ENCODE measurements at regions not wholly inside any gene's neighbourhood (a gene's known extent, or its start where the extent isn't known, plus 50 kb on each side); places are given as distances from the start of the nearest gene placed in this dataset.
"Not testable (repeated sequence)": the region's sequence is repeated elsewhere in the genome, so short reads cannot be mapped to it uniquely, and the experiment has no call there.

DNA sequence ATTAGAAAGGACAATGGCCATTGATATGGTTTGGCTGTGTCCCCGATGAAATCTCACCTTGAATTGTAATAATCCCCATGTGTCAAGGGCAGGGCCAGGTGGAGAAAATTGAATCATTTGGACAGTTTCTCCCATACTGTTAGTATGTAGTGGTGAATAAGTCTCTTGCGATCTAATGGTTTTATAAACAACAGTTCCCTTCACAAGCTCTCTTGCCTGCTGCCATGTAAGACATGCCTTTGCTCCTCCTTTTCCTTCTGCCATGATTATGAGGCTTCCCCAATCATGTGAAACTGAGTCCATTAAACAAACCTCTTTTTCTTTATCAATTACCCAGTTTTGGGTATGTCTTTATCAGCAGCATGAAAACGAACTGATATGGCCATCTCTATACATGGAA is 302.7 kb downstream of the SFMBT2 start:
- no peak for DNase-seq (ENCODE audit: extremely low spot score)
- TF ChIP-seq, protein P1, sequence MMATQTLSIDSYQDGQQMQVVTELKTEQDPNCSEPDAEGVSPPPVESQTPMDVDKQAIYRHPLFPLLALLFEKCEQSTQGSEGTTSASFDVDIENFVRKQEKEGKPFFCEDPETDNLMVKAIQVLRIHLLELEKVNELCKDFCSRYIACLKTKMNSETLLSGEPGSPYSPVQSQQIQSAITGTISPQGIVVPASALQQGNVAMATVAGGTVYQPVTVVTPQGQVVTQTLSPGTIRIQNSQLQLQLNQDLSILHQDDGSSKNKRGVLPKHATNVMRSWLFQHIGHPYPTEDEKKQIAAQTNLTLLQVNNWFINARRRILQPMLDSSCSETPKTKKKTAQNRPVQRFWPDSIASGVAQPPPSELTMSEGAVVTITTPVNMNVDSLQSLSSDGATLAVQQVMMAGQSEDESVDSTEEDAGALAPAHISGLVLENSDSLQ (IDR thresholded peaks at IDR 0.05): no peak
- TF ChIP-seq NFRKB (IDR thresholded peaks at IDR 0.05) (no peak), CTBP1 (IDR thresholded peaks at IDR 0.05; ENCODE audit: borderline replicate concordance) (no peak), L3MBTL2 (conservative IDR thresholded peaks at IDR 0.05) (no peak), HDGF (IDR thresholded peaks at IDR 0.05; ENCODE audit: borderline replicate concordance) (no peak), SUZ12 (IDR thresholded peaks at IDR 0.05) (no peak), ELF4 (IDR thresholded peaks at IDR 0.05) (no peak), TARDBP (IDR thresholded peaks at IDR 0.05) (no peak), FOXM1 (IDR thresholded peaks at IDR 0.05; ENCODE audit: borderline replicate concordance) (no peak), FOXA1 (IDR thresholded peaks at IDR 0.05) (no peak), LEF1 (IDR thresholded peaks at IDR 0.05; ENCODE audit: borderline replicate concordance) (no peak), ARNT (IDR thresholded peaks at IDR 0.05) (no peak), SP1 (IDR thresholded peaks at IDR 0.05) (no peak), FOXK2 (IDR thresholded peaks at IDR 0.05) (no peak), BHLHE40 (IDR thresholded peaks at IDR 0.05; ENCODE audit: borderline replicate concordance) (no peak), ZNF384 (IDR thresholded peaks at IDR 0.05) (no peak)
- ChIA-PET CTCF (no interaction called here), POLR2A (no interaction called here)

DNA sequence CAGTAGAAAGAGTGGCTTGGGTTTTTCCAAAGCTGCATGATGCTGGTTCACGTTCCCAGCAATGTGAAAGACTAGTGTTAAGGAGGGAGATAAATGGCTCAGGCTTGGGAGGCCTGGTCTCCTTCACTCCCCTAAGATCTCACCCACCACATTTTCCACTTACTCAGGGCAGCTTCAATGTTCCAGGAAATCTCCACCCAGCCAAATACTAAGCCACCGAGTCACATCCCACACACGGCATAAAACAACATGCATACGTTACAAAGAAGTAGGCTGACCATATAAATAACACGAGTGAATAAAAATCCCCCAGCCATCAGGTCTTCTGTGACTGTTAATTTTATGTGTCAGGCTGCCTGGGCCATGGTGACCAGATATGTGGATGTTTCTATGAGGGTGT is 303.5 kb downstream of the SFMBT2 start:
- no peak for DNase-seq (ENCODE audit: extremely low spot score)
- ChIA-PET POLR2A (no interaction called here), CTCF (no interaction called here)
- TF ChIP-seq SUZ12 (IDR thresholded peaks at IDR 0.05) (no peak), ELF4 (IDR thresholded peaks at IDR 0.05) (no peak), BHLHE40 (IDR thresholded peaks at IDR 0.05; ENCODE audit: borderline replicate concordance) (no peak)

DNA sequence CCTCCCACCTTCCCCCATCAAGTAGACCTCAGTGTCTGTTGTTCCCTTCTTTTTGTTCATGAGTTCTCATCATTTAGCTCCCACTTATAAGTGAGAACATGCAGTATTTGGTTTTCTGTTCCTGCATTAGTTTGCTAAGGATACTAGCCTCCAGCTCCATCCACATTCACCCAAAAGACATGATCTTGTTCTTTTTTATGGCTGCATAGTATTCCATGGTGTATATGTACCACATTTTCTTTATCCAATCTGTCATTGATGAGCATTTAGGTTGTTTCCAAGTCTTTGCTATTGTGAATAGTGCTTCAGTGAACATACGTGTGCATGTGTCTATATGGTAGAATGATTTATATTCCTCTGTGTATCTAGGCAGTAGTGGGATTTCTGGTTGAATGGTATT is 306.5 kb downstream of the SFMBT2 start:
- CTCF ChIA-PET; DNase-seq (ENCODE audit: extremely low spot score); POLR2A ChIA-PET: not testable (repeated sequence)

- no peak for DNase-seq (ENCODE audit: extremely low spot score)
- TF ChIP-seq NFRKB (IDR thresholded peaks at IDR 0.05) (no peak), SP1 (IDR thresholded peaks at IDR 0.05) (no peak), FOXM1 (IDR thresholded peaks at IDR 0.05; ENCODE audit: borderline replicate concordance) (no peak), CTBP1 (IDR thresholded peaks at IDR 0.05; ENCODE audit: borderline replicate concordance) (no peak)
- ChIA-PET CTCF (no interaction called here), POLR2A (no interaction called here)
Measured at GRCh38 chr10:7102557-7103349, 308.1 kb downstream of the SFMBT2 start.

- DNase-seq (ENCODE audit: extremely low spot score): no peak
- ChIA-PET POLR2A (interaction anchor here (0.6 kb wide), 1 partner anchor 52 kb away, joined by 3 read pairs; no protein-coding TSS in a partner anchor), CTCF (no interaction called here)
- TF ChIP-seq TARDBP (IDR thresholded peaks at IDR 0.05) (no peak), LEF1 (IDR thresholded peaks at IDR 0.05; ENCODE audit: borderline replicate concordance) (no peak), ZNF384 (IDR thresholded peaks at IDR 0.05) (no peak), BHLHE40 (IDR thresholded peaks at IDR 0.05; ENCODE audit: borderline replicate concordance) (no peak), SP1 (IDR thresholded peaks at IDR 0.05) (no peak), SUZ12 (IDR thresholded peaks at IDR 0.05) (no peak), FOXK2 (IDR thresholded peaks at IDR 0.05) (no peak), L3MBTL2 (conservative IDR thresholded peaks at IDR 0.05) (no peak), FOXM1 (IDR thresholded peaks at IDR 0.05; ENCODE audit: borderline replicate concordance) (no peak), ELF4 (IDR thresholded peaks at IDR 0.05) (no peak), FOXA1 (IDR thresholded peaks at IDR 0.05) (no peak), HDGF (IDR thresholded peaks at IDR 0.05; ENCODE audit: borderline replicate concordance) (no peak), NFRKB (IDR thresholded peaks at IDR 0.05) (no peak), CTBP1 (IDR thresholded peaks at IDR 0.05; ENCODE audit: borderline replicate concordance) (no peak), ARNT (IDR thresholded peaks at IDR 0.05) (no peak)
- TF ChIP-seq, protein P1 (IDR thresholded peaks at IDR 0.05): no peak
Measured at GRCh38 chr10:7102084-7102483, 308.8 kb downstream of the SFMBT2 start.

DNA sequence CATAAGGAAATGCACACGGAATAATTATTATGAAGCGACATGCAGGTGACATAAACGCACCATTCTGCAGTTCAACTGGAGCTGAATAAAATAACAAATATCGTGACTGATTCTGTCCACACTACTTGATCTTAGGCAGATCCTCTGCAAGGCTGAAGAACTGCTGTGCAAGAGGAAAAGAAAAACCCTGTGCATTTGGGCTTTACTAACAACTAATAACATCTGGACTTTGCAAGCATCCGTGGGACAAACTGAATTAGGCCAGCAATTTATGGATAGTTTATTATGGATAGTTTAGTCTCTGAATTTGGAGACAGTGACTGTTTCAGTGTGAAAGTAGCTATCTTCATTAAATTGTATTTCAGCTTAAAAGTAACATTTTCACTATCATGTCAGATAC is 309.4 kb downstream of the SFMBT2 start:
- no peak for DNase-seq (ENCODE audit: extremely low spot score)
- CTCF ChIA-PET: no interaction called here
- POLR2A ChIA-PET: no interaction called here
- TF ChIP-seq CTBP1 (IDR thresholded peaks at IDR 0.05; ENCODE audit: borderline replicate concordance) (no peak), L3MBTL2 (conservative IDR thresholded peaks at IDR 0.05) (no peak)

- ChIA-PET CTCF (interaction anchor here (0.6 kb wide), 1 partner anchor 8 kb away, joined by 7 read pairs; no protein-coding TSS in a partner anchor), POLR2A (no interaction called here)
- no peak for TF ChIP-seq NFRKB (IDR thresholded peaks at IDR 0.05)
- TF ChIP-seq TARDBP (IDR thresholded peaks at IDR 0.05): no peak
- TF ChIP-seq SP1 (IDR thresholded peaks at IDR 0.05): no peak
- no peak for TF ChIP-seq ZNF384 (IDR thresholded peaks at IDR 0.05)
- no peak for TF ChIP-seq FOXA1 (IDR thresholded peaks at IDR 0.05)
- TF ChIP-seq FOXK2 (IDR thresholded peaks at IDR 0.05): no peak
- TF ChIP-seq, protein P1 (IDR thresholded peaks at IDR 0.05): no peak
- TF ChIP-seq LEF1 (IDR thresholded peaks at IDR 0.05; ENCODE audit: borderline replicate concordance): no peak
- TF ChIP-seq FOXM1 (IDR thresholded peaks at IDR 0.05; ENCODE audit: borderline replicate concordance): no peak
- TF ChIP-seq BHLHE40 (IDR thresholded peaks at IDR 0.05; ENCODE audit: borderline replicate concordance): no peak
- no peak for TF ChIP-seq SUZ12 (IDR thresholded peaks at IDR 0.05)
- no peak for TF ChIP-seq ELF4 (IDR thresholded peaks at IDR 0.05)
- TF ChIP-seq L3MBTL2 (conservative IDR thresholded peaks at IDR 0.05): no peak
- no peak for TF ChIP-seq HDGF (IDR thresholded peaks at IDR 0.05; ENCODE audit: borderline replicate concordance)
- no peak for DNase-seq (ENCODE audit: extremely low spot score)
Measured at GRCh38 chr10:7100032-7100702, 310.7 kb downstream of the SFMBT2 start.

Measured in HEK293T (cell line).